DMS79 treated with DMSO at 0.1 percent for 48 hours (cell line): ENCODE measurements at regions not wholly inside any gene's neighbourhood (a gene's known extent, or its start where the extent isn't known, plus 50 kb on each side); places are given as distances from the start of the nearest gene placed in this dataset.
A peak's percentile ranks its signal among the peaks of the same experiment; 100 is the strongest.
"Not testable (repeated sequence)": the region's sequence is repeated elsewhere in the genome, so short reads cannot be mapped to it uniquely, and the experiment has no call there.

Experiments
- DNase-seq: peaks from one replicate; lab custom pipeline; 2025; lab: John Stamatoyannopoulos, UW

- DNase-seq, result no peak
Observed at GRCh38 chr7:69076566-69076965, 521.7 kb upstream of the AUTS2 start.

- DNase-seq, result no peak
Observed at GRCh38 chr7:69078997-69079769, 519.1 kb upstream of the AUTS2 start.

GRCh38 chr7:69087281-69087680 is 511.0 kb upstream of the AUTS2 start:
- not testable (repeated sequence) for DNase-seq

- DNase-seq, result no peak
Observed at GRCh38 chr7:69088185-69088584, 510.1 kb upstream of the AUTS2 start.

GRCh38 chr7:69090936-69091335 is 507.3 kb upstream of the AUTS2 start:
- no peak for DNase-seq

- no peak for DNase-seq
Observed at GRCh38 chr7:69091521-69091920, 506.8 kb upstream of the AUTS2 start.

GRCh38 chr7:69095127-69095526 is 503.1 kb upstream of the AUTS2 start:
- no peak for DNase-seq

- no peak for DNase-seq
Observed at GRCh38 chr7:69095649-69096048, 502.6 kb upstream of the AUTS2 start.

- no peak for DNase-seq
Observed at GRCh38 chr7:69104023-69104422, 494.3 kb upstream of the AUTS2 start.

- DNase-seq, result no peak
Observed at GRCh38 chr7:69105092-69105491, 493.2 kb upstream of the AUTS2 start.

- DNase-seq, result no peak
Observed at GRCh38 chr7:69105981-69106380, 492.3 kb upstream of the AUTS2 start.

GRCh38 chr7:69106449-69106848 is 491.8 kb upstream of the AUTS2 start:
- not testable (repeated sequence) for DNase-seq

GRCh38 chr7:69106946-69107345 is 491.3 kb upstream of the AUTS2 start:
- DNase-seq, result not testable (repeated sequence)

GRCh38 chr7:69108097-69108496 is 490.2 kb upstream of the AUTS2 start:
- DNase-seq, result peak; percentile 27

GRCh38 chr7:69109246-69109645 is 489.0 kb upstream of the AUTS2 start:
- no peak for DNase-seq

- no peak for DNase-seq
Observed at GRCh38 chr7:69109879-69110278, 488.4 kb upstream of the AUTS2 start.

GRCh38 chr7:69110450-69111050 is 487.7 kb upstream of the AUTS2 start:
- DNase-seq, result no peak

- no peak for DNase-seq
Observed at GRCh38 chr7:69114374-69114773, 483.9 kb upstream of the AUTS2 start.

- no peak for DNase-seq
Observed at GRCh38 chr7:69115788-69116187, 482.5 kb upstream of the AUTS2 start.

- not testable (repeated sequence) for DNase-seq
Observed at GRCh38 chr7:69116196-69116595, 482.1 kb upstream of the AUTS2 start.

- no peak for DNase-seq
Observed at GRCh38 chr7:69122953-69123352, 475.3 kb upstream of the AUTS2 start.

GRCh38 chr7:69126896-69127479 is 471.3 kb upstream of the AUTS2 start:
- no peak for DNase-seq

GRCh38 chr7:69129524-69129923 is 468.8 kb upstream of the AUTS2 start:
- no peak for DNase-seq
